ENCODE measurements at regions not wholly inside any gene's neighbourhood (a gene's known extent, or its start where the extent isn't known, plus 50 kb on each side); places are given as distances from the start of the nearest gene placed in this dataset.

DNA sequence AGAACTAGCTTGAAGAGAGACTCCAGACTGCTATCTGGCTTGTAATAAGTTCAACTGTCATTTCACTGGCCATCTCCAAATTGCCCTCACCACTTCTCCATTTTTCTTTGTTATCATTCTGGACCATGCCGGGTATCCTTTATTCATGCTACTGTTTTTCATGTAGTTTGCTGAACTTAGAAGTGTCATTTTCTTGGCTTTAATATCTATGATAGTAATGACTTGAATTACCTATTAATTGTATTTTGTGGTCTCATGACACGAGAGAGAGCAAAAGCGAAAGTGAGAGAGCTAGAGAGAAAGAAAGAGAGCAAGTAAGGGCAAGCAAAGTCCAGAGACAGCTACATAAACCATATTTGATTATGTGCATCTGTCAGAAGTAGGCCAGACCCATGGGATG, 184.9 kb upstream of the ATP1B1 start:
- no peak for DNase-seq

DNA sequence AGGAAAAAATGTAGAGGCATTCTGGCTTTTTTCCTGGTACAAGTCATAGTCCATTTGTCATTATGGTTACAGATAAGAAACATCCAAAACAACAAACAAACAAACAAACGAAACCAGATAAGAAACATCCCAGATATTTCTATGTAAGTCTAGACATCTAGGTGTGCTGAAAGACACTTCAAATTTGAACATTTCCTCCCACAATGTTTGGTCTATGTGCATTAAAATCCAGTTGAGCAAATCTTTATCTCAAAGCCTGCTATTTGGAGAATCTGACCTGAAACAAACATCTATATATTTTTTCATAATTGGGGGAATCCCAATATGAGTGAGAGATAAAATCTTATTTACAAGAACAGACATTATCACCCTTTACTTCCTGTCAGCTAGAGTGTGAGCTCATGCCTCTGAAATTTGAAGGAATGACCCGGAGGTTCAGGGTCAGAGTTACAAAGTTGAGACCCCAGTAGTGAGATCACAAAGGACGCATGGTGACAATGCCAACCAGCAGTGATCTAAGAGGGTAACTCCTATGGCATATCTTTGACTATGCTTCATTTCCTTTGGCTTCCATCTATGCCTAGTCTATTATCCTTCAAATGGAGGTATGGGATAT, 182.9 kb upstream of the ATP1B1 start:
- no peak for DNase-seq

DNA sequence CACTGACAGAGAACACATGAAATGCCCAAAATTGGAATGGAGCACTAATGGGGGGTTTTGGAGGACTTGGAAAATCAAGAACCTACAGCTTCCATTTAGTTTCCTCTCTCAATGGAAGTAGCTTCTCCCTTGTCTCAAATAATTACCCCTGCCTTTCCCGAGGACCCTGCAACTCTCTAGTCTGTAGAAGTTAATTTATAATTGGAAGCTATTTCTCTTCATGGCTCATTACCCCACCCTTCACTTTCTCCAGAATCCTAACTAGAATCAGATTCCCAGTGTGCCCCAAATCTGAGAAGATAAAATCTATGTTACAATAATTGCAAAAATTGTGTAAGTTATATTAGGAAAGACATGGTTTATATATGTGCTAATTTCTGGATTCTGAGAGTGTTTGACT, 181.5 kb upstream of the ATP1B1 start:
- DNase-seq: no peak

DNA sequence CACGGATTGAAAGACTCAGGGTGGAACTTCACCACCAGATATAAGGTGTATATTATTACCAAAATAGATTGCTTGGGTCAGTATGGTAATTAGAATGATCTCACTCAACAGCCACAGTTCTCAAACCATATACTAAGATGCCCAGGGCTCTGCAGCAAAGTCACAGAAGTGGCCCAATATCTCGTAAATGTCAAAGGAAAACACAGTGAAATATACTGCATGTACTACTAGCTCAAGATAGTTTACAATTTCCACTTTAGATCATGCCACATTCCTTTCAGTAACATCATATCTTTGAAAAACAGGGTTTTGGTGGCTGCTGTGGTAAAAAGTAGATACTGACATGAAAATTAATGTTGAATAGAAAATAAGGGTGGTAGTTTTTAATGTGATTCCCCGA, 180.3 kb upstream of the ATP1B1 start:
- DNase-seq: no peak

DNA sequence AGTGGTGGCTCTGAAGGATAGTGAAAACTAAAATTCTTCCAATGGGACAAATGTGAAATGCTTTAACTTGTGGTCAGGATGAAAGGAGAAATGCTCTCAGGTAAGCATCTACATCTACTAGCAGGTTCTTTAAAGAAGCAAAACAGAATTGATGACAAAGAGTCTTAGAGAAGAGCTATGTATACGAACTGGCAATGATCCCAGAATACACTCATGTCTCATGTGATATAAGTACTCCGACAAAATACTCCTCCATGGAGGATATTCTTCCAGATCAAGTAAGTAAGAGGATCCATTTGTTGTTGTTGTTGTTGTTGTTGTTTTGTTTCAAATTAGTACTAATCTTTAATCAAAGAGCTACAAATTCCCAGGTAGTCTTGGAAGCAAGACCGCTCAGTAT, 174.0 kb upstream of the ATP1B1 start:
- DNase-seq: no peak

DNA sequence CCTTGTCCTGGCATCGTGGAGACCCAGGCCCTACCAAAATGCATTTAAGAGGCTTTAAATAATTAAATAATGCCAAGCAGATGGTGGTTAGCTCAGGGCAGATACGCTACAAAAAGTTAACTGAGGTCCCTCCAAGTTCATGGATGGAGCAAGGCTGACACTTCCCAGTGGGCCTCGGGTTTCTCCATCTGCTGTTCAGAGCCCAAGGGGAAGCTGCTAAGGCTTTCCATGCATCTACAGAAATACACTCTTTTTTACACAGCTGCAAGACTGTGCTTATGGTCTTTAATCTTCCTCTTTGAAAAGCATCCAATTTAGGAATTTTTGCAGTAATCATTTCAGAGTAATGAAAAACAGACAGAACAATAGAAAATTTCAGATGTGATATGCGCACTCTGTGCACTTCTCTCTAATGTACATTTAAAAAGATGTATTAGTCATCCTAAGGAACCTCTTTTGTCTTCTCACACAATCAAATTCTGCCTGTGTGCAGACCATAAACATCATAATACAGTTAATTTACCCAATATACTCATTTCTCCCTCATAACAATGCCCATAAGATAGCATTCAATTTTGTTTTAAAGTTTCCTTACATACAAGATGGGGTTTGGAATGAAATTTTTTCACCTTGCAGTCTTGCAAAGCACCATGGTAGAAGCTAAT, 173.2 kb upstream of the ATP1B1 start:
- no peak for DNase-seq

DNA sequence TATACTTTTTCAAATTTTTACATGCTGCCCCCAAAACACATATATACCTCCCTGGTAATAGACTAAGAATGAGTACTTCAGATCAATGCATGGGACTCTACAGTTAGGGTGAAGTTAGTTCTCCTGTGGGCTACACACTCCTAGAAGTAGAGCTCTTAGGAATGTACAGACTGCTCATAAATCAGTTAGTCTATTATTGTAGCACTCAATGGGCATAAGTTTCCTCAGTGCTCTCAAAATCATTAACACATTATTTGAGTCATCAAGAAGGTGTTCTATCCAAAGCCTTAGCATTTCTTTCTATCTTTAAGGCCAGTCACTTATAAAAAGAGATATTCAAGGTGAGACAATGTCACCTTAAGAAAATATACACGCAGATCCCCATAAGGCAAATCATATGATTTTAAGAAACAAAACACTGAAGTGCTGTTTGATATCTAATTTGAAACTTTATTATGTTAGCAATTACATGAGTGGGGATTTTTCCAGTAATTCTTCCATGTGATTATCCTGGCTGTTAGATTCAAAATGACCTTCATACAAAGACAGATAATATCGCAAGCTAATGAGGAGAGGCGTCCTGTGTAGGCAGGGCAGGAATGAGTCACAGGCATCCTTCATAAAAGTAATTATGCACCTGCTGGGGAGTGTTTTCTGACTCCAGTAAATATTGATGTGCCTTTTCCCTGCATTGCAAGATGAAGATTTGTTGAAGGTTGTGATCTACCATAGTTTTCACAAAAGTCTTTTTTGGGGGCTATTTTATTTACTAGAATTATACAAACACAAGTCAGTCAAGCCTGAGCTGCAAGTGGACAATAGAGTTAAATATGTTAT, 167.2 kb upstream of the ATP1B1 start:
- peak; percentile 3 for DNase-seq

DNA sequence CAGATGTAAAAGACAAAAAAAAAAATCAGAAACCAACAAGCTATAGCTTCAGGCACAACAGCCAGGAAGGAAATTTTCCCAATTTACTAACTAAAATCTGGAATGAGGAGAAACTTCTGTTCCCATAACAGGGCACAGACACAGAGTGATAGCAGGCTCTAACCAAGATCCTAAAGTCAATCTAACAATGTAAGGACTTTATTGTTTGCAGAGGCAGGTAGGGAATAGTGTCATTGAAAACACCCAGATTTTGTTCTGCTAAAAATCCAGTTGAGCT, 166.6 kb upstream of the ATP1B1 start:
- no peak for DNase-seq

DNA sequence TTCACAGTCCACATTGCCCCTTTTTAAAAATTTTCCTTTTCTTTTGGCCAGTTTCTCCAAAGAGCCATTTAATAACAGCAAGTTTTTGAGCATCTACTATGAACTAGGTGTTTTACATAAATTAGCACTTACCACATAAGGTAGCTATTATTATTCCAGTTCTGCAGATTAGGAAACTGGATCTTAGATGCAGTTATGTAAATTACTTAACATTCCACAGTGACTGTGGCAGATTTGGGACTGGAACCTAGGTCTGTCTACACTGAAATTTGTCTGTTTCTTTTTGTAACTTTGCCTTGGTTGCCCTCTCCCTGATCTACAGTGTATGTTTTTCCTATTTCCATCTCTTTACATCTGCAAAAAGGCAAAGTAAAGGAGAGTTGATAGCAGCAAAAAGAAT, 164.8 kb upstream of the ATP1B1 start:
- no peak for DNase-seq

DNA sequence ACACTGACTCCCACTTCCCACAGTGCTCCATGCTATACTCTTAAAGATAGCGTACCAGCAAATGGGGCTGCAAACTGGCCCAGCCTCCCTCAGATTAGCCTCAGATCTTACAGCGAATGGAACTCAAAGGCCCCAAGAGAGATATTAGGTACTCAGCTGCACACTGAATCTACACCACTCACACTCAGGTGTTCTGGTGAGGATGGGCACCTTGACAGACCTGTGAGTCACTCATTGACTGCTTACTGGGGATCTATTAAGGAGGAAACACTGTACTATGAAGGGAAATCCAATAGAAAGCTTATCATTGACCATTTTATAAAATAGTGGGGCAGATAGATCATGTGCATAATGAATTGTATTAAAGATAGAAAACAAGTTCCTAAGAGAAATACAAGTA, 164.3 kb upstream of the ATP1B1 start:
- DNase-seq: no peak

DNA sequence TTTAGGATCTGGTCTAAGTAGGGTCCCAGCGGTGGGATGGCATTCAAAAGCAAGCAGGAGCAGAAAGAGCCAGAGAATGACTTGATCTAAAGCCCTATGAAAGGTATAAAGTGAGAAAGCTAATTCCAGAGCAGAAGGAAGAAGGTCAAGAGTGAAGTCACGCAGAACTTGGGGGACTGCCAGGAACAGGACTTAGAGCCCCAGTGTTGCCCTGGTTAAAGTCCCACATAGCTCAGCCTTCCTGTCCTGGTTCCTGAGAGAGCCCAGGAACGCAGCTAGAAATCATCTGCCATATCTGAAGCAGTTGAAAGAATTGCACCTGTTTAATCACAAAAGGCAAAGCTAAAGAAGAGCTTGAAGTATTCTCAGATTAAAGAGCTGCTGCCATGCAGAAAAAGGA, 160.6 kb upstream of the ATP1B1 start:
- DNase-seq: no peak

DNA sequence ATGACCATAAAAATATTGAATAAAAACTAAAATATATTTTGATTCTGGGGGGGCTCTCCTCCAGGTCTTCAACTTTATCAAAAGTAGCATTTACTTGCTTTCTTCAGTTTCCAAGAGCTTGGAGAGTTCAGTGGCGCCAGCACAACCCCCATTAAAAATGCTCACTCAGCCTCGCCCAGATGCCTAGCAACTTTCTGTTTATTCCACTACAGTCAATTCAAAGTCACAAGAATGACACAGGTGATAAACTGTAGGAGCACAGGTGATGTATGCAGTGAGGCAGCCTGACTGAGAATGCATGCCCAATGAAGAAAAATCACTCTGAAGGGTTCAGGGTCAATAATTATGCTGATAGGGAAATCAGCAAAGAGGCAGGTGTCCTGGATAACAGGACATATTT, 159.4 kb upstream of the ATP1B1 start:
- no peak for DNase-seq

DNA sequence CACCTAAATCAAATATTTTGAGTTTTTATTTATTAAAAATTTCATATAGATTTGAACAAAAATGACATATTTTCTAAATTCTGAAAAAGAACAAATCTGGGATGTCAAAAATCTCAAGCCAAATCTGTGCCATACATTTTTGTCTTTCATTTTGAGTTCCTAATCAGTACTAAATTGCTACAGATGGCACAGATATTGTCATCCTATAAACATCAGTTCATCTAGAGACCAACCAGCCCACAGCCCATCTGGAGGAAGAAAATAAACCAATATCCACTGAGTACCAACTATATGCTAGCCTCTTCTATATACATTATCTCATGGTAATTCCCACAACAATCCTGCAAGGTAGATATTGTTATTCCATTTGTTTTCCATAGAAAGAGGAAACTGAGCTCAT, 156.8 kb upstream of the ATP1B1 start:
- no peak for DNase-seq

DNA sequence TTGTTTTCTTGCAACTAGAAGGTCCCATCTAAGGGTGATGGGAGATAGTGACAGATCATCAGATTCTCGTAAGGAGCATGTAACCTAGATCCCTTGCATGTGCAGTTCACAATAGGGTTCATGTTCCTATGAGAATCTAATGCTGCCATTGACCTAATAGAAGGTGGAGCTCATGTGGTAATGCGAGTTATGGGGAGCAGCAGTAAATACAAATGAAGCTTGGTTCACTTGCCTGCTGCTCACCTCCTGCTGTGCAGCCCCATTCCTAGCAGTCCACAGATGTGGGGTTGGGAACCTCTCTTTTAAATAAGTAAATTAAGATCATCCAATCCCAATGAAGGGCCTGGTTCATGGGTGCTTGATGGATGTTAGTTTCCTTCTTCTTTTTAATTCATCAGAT, 148.7 kb upstream of the ATP1B1 start:
- no peak for DNase-seq

DNA sequence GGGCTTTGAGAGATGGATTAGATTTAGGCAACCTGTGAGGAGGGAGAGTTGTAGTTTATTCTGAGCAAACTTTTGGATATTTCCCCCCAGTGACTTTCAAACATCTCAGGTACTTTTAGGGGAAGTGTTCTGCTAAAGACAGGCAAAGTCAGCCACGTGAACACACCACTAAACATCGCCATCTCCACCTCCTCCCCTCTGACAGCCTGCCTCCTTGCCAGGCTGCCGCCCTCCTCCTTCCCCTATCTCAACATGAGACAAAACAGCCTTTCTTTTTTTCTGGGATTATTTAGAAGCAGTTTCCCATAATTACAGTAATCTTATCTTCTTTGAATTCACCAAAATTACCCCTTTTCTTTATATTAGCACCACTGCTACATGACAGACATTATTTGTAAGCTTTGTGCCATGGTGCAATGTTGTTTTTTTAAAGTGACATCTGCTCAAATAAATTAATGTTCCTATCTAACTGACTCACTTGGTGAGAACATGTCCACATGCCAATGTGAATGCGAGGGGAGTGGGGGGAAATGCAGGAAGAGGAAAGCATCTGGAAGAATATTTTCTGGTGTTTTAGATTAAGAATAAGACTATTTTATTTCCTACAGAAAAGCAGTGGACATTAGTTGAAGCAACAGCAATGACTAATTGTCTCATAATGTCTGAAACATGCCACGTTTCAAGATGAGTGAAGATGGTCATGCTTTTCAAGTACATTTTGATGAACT, 147.8 kb upstream of the ATP1B1 start:
- no peak for DNase-seq

DNA sequence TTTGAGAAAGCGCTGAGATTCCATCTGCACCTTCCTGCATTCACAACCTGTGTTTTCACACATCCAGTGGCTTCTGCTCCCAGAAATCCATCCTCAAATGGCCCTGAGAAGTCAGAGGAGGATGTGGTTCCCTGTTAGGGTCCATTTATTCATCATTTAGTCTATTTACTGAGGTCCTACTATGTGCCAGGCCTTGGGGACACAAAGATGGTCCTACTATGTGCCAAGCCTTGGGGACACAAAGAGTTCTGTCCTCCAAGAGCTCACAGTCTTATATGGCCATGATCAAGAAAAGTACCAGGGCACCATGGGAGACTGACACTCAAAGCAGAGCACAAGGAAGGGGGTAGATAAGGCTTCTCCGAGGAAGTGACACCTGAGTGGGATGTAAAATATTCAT, 147.1 kb upstream of the ATP1B1 start:
- no peak for DNase-seq

DNA sequence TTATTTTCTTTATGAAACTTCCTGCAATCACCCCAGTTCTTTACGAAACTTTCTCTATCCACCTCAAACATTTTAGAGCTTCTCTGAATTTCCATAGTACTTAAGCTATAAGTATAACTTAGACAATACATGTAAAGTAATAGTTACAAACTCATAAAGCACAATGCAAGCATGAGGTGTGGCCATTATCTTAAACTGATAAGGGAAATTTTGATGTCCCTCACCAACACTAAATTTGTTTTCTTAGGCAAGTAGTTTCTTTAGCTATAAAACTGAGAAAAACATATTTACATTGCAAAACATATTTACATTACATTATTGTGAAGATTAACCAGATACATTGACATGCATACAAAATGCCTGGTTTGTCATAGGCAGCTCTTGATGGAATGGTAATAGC, 146.4 kb upstream of the ATP1B1 start:
- no peak for DNase-seq

DNA sequence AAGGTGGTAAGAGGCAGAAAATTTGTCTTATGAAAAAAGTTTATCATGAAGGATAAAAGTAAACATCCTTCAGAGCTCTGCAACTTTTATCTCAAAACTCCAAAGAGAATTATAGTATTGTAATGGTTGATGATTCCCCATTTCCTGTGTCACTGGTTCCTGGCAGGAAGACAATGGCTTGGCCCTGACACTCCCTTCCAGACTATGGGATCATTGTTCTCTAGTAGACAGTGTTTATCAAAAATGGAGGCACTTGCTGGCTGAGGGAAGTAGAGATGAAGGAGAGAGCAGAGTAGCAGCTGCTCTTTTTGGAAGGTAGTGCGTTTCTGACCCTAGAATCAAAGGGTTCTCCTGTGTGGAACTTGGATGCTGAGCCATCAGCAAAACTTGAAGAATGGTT, 145.9 kb upstream of the ATP1B1 start:
- DNase-seq: no peak

DNA sequence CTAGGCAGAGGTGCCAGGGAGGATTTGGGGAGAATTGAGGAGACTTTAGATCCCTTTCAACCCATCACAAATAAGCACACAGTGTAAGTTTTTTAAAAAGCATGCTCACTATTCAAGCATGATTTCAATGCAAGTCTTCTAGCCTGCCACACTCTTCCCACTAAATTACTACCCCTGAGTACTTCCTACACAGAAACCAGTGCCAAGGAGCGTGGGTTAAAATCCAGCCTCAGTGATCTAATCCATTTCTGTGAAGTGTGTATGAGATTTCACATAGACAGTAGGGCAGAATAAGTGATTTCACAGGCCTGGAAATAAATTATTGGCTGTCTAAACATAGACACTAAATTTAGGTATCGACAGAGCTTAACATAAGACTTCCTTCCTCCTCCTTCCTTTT, 142.9 kb upstream of the ATP1B1 start:
- no peak for DNase-seq

DNA sequence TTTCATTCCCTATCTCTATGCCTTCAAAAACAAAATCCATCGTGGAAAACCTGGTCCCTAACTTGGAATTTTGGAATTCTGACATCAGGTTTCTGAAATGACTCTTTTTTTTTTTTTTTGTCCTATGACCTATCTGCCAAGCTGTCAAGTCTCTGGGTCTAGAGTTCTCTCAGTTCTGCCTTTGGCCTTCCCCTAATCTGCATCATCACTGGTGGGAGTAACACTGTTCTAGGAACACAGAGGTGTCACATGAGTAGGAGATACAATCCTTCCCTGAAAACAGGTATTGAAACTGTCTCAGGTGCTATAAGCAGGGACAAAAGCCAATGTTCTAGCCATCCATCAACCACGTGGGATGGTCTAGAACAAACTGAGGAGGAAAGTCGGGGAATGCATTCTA, 142.0 kb upstream of the ATP1B1 start:
- no peak for DNase-seq

DNA sequence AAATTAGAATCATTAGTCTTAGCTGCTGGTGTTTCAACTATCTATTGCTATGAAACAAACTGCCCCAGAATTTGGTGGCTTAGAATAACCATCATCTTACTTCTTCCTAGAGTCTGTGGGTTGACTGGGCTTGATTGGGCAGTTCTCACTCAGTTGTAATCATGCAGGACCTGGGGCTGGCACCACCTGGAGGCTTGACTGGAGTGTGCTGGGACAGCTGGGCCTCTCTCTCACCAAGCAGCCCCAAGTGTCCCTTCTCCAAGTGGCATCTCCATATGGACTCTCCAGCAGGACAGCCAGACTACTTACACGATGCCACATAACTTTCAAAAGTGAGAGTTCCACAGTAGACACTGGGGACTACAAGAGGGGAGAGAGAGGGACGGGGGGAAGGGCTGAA, 140.3 kb upstream of the ATP1B1 start:
- no peak for DNase-seq

DNA sequence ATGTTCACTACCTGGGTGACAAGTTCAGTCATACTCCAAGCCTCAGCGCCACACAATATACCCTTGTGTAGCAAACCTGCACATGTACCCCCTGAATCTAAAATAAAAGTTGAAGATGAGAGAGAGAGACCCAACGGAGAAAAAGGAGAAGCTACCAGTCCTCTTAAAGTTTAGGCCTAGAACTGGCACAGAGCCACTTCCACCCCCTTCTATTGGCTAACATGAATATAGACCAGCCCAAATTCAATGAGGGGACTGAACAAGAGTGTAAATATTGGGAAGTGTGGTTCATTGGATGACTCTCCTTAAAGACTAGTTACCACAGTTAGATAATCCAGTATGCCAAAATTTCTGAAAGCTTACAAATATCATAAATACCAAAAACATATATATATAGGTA, 139.9 kb upstream of the ATP1B1 start:
- no peak for DNase-seq

DNA sequence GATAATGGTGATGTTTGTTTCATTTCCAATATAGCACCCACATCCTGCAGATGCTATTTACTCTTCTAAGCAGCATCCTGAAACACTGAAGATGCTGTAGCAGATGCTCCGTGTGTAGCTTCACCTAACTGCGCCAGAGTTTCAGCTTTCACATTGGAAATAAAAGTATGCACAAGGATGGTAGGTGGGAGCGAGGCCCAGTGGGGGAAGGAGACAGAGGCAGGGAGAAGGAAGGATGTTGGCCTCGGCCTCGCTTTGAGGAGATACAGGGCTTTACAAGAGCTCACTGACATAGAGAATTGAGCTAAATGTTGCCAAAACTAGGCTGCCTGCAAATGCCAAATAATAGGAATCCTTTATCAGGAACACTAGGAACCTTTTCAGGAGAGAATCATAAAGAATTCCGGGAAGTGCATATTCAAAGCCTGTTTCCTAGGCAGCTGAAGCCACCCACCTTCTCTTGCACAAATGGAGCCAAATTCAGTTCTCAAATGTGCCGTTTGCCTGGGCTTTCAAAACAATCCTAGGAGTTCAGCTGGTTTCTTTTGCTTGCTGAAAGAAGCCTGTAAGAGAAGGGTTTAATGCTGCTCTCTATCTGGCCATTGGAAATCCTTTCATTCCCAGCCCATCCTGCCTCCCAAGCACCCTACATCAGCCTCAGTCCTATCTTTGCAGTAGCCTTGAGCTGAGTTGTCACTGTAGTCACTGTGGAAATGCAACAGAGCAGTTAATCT, 135.4 kb upstream of the ATP1B1 start:
- no peak for DNase-seq
